ENCODE measurements at regions not wholly inside any gene's neighbourhood (a gene's known extent, or its start where the extent isn't known, plus 50 kb on each side); places are given as distances from the start of the nearest gene placed in this dataset.
A peak's percentile ranks its signal among the peaks of the same experiment; 100 is the strongest.

GRCh38 chr11:92347454-92347853 lies 122.8 kb downstream of the FAT3 start:
- H3K36me3 Mint-ChIP-seq (ENCODE audit: low read depth), result peaks cover 6% of the 10 kb centered on the region
- Histone ChIP-seq H3K4me2 (peak overlapping the region; percentile 36), H4K20me1 (replicated peaks; ENCODE audit: insufficient read depth) (no peaks in the 10 kb centered on the region), H3K4me3 (no peak overlapping the region), H3K36me3 (ENCODE audit: insufficient read depth) (no peaks in the 10 kb centered on the region), H3K79me2 (replicated peaks; ENCODE audit: insufficient read depth) (peaks cover 87% of the 10 kb centered on the region), H3K27me3 (ENCODE audit: insufficient read depth) (no peaks in the 10 kb centered on the region), H3K4me1 (ENCODE audit: insufficient read depth) (peaks cover 48% of the 10 kb centered on the region), H3K9me2 (ENCODE audit: insufficient read depth) (no peaks in the 10 kb centered on the region), H3K27ac (ENCODE audit: low read depth) (peak overlapping the region; percentile 3; the same call in 1 of the 2 replicates), H3F3A (replicated peaks; ENCODE audit: low read depth) (no peaks in the 10 kb centered on the region), H2AFZ (no peak overlapping the region)
- H3K27ac Mint-ChIP-seq, result peak overlapping the region; percentile 12; the same call in 1 of the 2 replicates
- H3K9me3 Mint-ChIP-seq, result no peaks in the 10 kb centered on the region
- no peaks in the 10 kb centered on the region for H3K27me3 Mint-ChIP-seq (ENCODE audit: insufficient read depth, low read depth, poor library complexity)
- peak; percentile 83 for ATAC-seq
- peaks cover 81% of the 10 kb centered on the region for H3K4me1 Mint-ChIP-seq
- TF ChIP-seq STAT1 (IDR thresholded peaks at IDR 0.05; ENCODE audit: unreplicated experiment) (no peak), EZH2 (IDR thresholded peaks at IDR 0.05; ENCODE audit: low read depth, unreplicated experiment) (no peak), CTCF (conservative IDR thresholded peaks at IDR 0.05; ENCODE audit: low read depth in 2 of 2) (no peak), NANOG (IDR thresholded peaks at IDR 0.05; ENCODE audit: borderline replicate concordance) (no peak), CREB1 (CRISPR knock-in tag; IDR thresholded peaks at IDR 0.05; ENCODE audit: low read depth) (no peak), JUNB (IDR thresholded peaks at IDR 0.05; ENCODE audit: unreplicated experiment) (no peak), REST (IDR thresholded peaks at IDR 0.05; ENCODE audit: unreplicated experiment) (no peak), ZNF331 (CRISPR knock-in tag; IDR thresholded peaks at IDR 0.05; ENCODE audit: low read depth) (no peak), ZNF462 (CRISPR knock-in tag; IDR thresholded peaks at IDR 0.05) (no peak), EZH2phosphoT487 (IDR thresholded peaks at IDR 0.05; ENCODE audit: unreplicated experiment) (no peak), ZNF114 (CRISPR knock-in tag; IDR thresholded peaks at IDR 0.05) (no peak), ETS1 (IDR thresholded peaks at IDR 0.05) (no peak), POLR2AphosphoS5 (IDR thresholded peaks at IDR 0.05; ENCODE audit: low read depth) (no peak)
- H3K4me3 Mint-ChIP-seq, result no peak overlapping the region
- DNase-seq (ENCODE audit: low spot score), result peak; percentile 56

Measured in GM23338 (cell line).